HG03280 (cell line): ENCODE measurements at regions not wholly inside any gene's neighbourhood (a gene's known extent, or its start where the extent isn't known, plus 50 kb on each side); places are given as distances from the start of the nearest gene placed in this dataset.

Experiments used
- ATAC-seq: cut with Tn5 transposase; IDR thresholded peaks from one replicate; pipeline ENCODE4 v1.9.1; 2021; ENCODE audit warnings: mild to moderate bottlenecking, moderate library complexity; ENCODE audit not compliant: unreplicated experiment

- no peak for ATAC-seq
Observed at GRCh38 chr6:167507376-167507945, 182.6 kb downstream of the TTLL2 start.

- ATAC-seq, result no peak
Observed at GRCh38 chr6:167508919-167509852, 184.3 kb downstream of the TTLL2 start.

- ATAC-seq, result no peak
Observed at GRCh38 chr6:167509853-167510220, 185.0 kb downstream of the TTLL2 start.

GRCh38 chr6:167510648-167511047, 185.8 kb downstream of the TTLL2 start:
- ATAC-seq, result no peak

- ATAC-seq, result no peak
Observed at GRCh38 chr6:167512696-167513375, 187.9 kb downstream of the TTLL2 start.

- ATAC-seq, result no peak
Observed at GRCh38 chr6:167513778-167514177, 188.9 kb downstream of the TTLL2 start.

- ATAC-seq, result no peak
Observed at GRCh38 chr6:167514524-167514923, 189.6 kb downstream of the TTLL2 start.

- ATAC-seq, result no peak
Observed at GRCh38 chr6:167515873-167516507, 191.1 kb downstream of the TTLL2 start.

GRCh38 chr6:167517254-167517916, 192.5 kb downstream of the TTLL2 start:
- ATAC-seq, result no peak

GRCh38 chr6:167523426-167523825, 198.5 kb downstream of the TTLL2 start:
- no peak for ATAC-seq

GRCh38 chr6:167524261-167525111, 199.6 kb downstream of the TTLL2 start:
- no peak for ATAC-seq

GRCh38 chr6:167525774-167526173, 200.9 kb downstream of the TTLL2 start:
- no peak for ATAC-seq

- no peak for ATAC-seq
Observed at GRCh38 chr6:167526465-167527368, 201.8 kb downstream of the TTLL2 start.

GRCh38 chr6:167528239-167528638, 203.4 kb downstream of the TTLL2 start:
- peak; percentile 72 for ATAC-seq

- ATAC-seq, result no peak
Observed at GRCh38 chr6:167528976-167529375, 204.1 kb downstream of the TTLL2 start.

- ATAC-seq, result no peak
Observed at GRCh38 chr6:167529444-167530335, 204.8 kb downstream of the TTLL2 start.

- no peak for ATAC-seq
Observed at GRCh38 chr6:167530951-167531350, 206.1 kb downstream of the TTLL2 start.
